ENCODE measurements at regions not wholly inside any gene's neighbourhood (a gene's known extent, or its start where the extent isn't known, plus 50 kb on each side); places are given as distances from the start of the nearest gene placed in this dataset.

GRCh38 chr1:234670967-234671626, 61.1 kb upstream of the IRF2BP2 start:
- no peak for DNase-seq (ENCODE audit: low spot score)

- no peak for DNase-seq (ENCODE audit: low spot score)
These were observed 59.5 kb upstream of the IRF2BP2 start for GRCh38 chr1:234669499-234669898.

GRCh38 chr1:234668577-234668955, 58.6 kb upstream of the IRF2BP2 start:
- DNase-seq (ENCODE audit: low spot score), result no peak

GRCh38 chr1:234667600-234668576, 57.9 kb upstream of the IRF2BP2 start:
- no peak for DNase-seq (ENCODE audit: low spot score)

GRCh38 chr1:234666761-234667160, 56.8 kb upstream of the IRF2BP2 start:
- DNase-seq (ENCODE audit: low spot score), result peak; percentile 68

- peak; percentile 43 for DNase-seq (ENCODE audit: low spot score)
These were observed 56.1 kb upstream of the IRF2BP2 start for GRCh38 chr1:234665975-234666605.

GRCh38 chr1:234662148-234662547, 52.2 kb upstream of the IRF2BP2 start:
- no peak for DNase-seq (ENCODE audit: low spot score)

GRCh38 chr1:234661317-234661928, 51.4 kb upstream of the IRF2BP2 start:
- DNase-seq (ENCODE audit: low spot score), result no peak

- no peak for DNase-seq (ENCODE audit: low spot score)
These were observed 50.7 kb upstream of the IRF2BP2 start for GRCh38 chr1:234660536-234661316.

All from pons (tissue), 1 donor.